ENCODE measurements at regions not wholly inside any gene's neighbourhood (a gene's known extent, or its start where the extent isn't known, plus 50 kb on each side); places are given as distances from the start of the nearest gene placed in this dataset.

GRCh38 chr6:150534553-150534952, 65.1 kb upstream of the PLEKHG1 start:
- intact Hi-C loops (cut with DNase I), result no loop called here
- Histone ChIP-seq H3K9me3 (no peaks in the 10 kb centered on the region), H3K36me3 (ENCODE audit: insufficient read depth in 1 of 2, low read depth in 1 of 2) (no peaks in the 10 kb centered on the region), H3K27me3 (ENCODE audit: insufficient read depth in 3 of 3, low read length in 2 of 3) (peaks cover 0 to 4% (median 0%) of the 10 kb centered on the region in 3 donors), H3K4me3 (no peak overlapping the region), H3K4me1 (no peaks in the 10 kb centered on the region), H3K27ac (no peak overlapping the region)
- TF ChIP-seq, protein P1, sequence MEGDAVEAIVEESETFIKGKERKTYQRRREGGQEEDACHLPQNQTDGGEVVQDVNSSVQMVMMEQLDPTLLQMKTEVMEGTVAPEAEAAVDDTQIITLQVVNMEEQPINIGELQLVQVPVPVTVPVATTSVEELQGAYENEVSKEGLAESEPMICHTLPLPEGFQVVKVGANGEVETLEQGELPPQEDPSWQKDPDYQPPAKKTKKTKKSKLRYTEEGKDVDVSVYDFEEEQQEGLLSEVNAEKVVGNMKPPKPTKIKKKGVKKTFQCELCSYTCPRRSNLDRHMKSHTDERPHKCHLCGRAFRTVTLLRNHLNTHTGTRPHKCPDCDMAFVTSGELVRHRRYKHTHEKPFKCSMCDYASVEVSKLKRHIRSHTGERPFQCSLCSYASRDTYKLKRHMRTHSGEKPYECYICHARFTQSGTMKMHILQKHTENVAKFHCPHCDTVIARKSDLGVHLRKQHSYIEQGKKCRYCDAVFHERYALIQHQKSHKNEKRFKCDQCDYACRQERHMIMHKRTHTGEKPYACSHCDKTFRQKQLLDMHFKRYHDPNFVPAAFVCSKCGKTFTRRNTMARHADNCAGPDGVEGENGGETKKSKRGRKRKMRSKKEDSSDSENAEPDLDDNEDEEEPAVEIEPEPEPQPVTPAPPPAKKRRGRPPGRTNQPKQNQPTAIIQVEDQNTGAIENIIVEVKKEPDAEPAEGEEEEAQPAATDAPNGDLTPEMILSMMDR (IDR thresholded peaks at IDR 0.05), result no peak
- DNase-seq, result no peak
- ATAC-seq, result no peak
- 59 to 72% (median 71%) methylated on average over 5 of the region's 5 CpGs for WGBS, 3 donors

DNA sequence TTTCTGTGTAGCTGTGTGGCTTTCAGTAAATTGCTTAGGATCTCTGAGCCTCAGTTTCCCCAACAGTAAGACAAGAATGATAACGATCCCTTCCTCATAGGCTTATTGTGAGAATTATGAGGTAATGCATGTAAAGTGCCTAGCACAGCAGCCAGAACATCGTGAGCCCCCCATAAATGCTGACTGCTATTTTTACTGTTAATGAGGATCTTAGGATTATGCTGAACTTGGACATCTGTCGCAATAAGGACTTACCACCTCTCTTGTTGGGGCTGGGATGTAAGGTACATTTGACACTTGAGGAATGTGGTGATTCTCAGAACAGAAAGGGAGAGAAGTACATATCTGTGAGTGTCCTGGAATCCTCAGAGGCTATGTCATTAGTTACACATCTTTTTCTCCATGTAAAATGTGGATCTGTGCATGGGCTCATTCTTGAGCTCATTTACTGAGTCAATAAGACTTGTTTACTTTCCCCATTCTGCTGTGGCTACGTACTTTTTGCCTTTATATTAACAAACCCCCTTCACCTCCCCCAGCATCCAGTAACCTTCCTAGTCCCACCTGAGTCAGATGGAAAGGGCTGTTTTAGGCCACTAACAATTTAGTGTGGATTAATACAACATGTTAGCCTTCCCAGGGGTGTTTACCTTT, 64.4 kb upstream of the PLEKHG1 start:
- TF ChIP-seq, protein P1 (IDR thresholded peaks at IDR 0.05), result no peak
- H3K9me3 ChIP-seq, result no peaks in the 10 kb centered on the region
- DNase-seq (no peak), ATAC-seq (no peak)
- no peaks in the 10 kb centered on the region for H3K36me3 ChIP-seq (ENCODE audit: insufficient read depth in 1 of 2, low read depth in 1 of 2)
- intact Hi-C loops (cut with DNase I), result no loop called here
- H3K27ac ChIP-seq, result no peak overlapping the region
- no peaks in the 10 kb centered on the region for H3K4me1 ChIP-seq
- peaks cover 0 to 4% (median 0%) of the 10 kb centered on the region in 3 donors for H3K27me3 ChIP-seq (ENCODE audit: insufficient read depth in 3 of 3, low read length in 2 of 3)
- WGBS, 3 donors, result 84 to 87% (median 86%) methylated on average over 4 of the region's 4 CpGs
- no peak overlapping the region for H3K4me3 ChIP-seq

- Histone ChIP-seq H3K4me3 (no peak overlapping the region), H3K27ac (no peak overlapping the region), H3K4me1 (no peaks in the 10 kb centered on the region), H3K36me3 (ENCODE audit: insufficient read depth in 1 of 2, low read depth in 1 of 2) (no peaks in the 10 kb centered on the region), H3K9me3 (no peaks in the 10 kb centered on the region), H3K27me3 (ENCODE audit: insufficient read depth in 3 of 3, low read length in 2 of 3) (peaks cover 0 to 4% (median 0%) of the 10 kb centered on the region in 3 donors)
- intact Hi-C loops (cut with DNase I), result no loop called here
- ATAC-seq (no peak), DNase-seq (no peak)
- 97 to 99% (median 97%) methylated on average over 1 of the region's 1 CpG for WGBS, 3 donors
- TF ChIP-seq, protein P1 (IDR thresholded peaks at IDR 0.05), result no peak
Measured at GRCh38 chr6:150535818-150536220, 63.9 kb upstream of the PLEKHG1 start.

DNA sequence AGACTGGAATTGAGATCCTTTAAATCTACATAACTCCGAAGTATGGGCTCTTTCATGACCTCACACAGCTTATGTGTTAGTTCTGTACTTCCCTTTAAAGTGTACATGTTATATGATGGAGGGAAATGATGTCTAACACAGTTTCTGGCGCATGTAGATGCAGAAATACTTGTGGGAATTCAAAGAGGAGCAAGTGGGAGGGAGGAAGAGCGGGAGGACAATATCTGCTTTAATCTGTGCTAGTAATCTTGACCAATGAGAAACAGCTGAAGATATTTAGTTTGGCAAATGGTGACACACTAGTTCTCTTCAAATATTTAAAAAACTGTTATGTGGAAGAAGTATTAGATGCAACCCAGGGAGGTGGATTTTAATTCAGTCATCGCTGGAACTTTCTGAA, 62.9 kb upstream of the PLEKHG1 start:
- TF ChIP-seq, protein P1 (IDR thresholded peaks at IDR 0.05), result no peak
- intact Hi-C loops (cut with DNase I), result no loop called here
- Histone ChIP-seq H3K27me3 (ENCODE audit: insufficient read depth in 3 of 3, low read length in 2 of 3) (peaks cover 0 to 4% (median 0%) of the 10 kb centered on the region in 3 donors), H3K9me3 (no peaks in the 10 kb centered on the region), H3K4me1 (no peaks in the 10 kb centered on the region), H3K27ac (no peak overlapping the region), H3K4me3 (no peak overlapping the region), H3K36me3 (ENCODE audit: insufficient read depth in 1 of 2, low read depth in 1 of 2) (no peaks in the 10 kb centered on the region)
- WGBS, 3 donors, result 68 to 79% (median 74%) methylated on average over 4 of the region's 4 CpGs
- no peak for DNase-seq
- ATAC-seq, result no peak

GRCh38 chr6:150537491-150537890, 62.2 kb upstream of the PLEKHG1 start:
- TF ChIP-seq, protein P1 (IDR thresholded peaks at IDR 0.05), result no peak
- WGBS, 3 donors, result 19 to 28% (median 24%) methylated on average over 4 of the region's 4 CpGs
- H3K27ac ChIP-seq, result no peak overlapping the region
- peaks cover 0 to 4% (median 0%) of the 10 kb centered on the region in 3 donors for H3K27me3 ChIP-seq (ENCODE audit: insufficient read depth in 3 of 3, low read length in 2 of 3)
- DNase-seq, result no peak
- no peak overlapping the region for H3K4me3 ChIP-seq
- H3K4me1 ChIP-seq, result no peaks in the 10 kb centered on the region
- intact Hi-C loops (cut with DNase I), result no loop called here
- ATAC-seq, result peak in 1 of 4 donors; percentile 11
- H3K9me3 ChIP-seq, result no peaks in the 10 kb centered on the region
- no peaks in the 10 kb centered on the region for H3K36me3 ChIP-seq (ENCODE audit: insufficient read depth in 1 of 2, low read depth in 1 of 2)

Measured in psoas muscle (tissue), 7 donors.